Keratinocyte (primary cell): ENCODE measurements at regions not wholly inside any gene's neighbourhood (a gene's known extent, or its start where the extent isn't known, plus 50 kb on each side); places are given as distances from the start of the nearest gene placed in this dataset.

Experiments
- EZH2 ChIP-seq: IDR thresholded peaks from one replicate; pipeline ENCODE4 v1.6.1; 2012; ENCODE audit warnings: inconsistent platforms, mild to moderate bottlenecking, low read length, moderate library complexity
- TF ChIP-seq, protein P1 (sequence below), 3 experiments: IDR thresholded peaks in 1 of 3; conservative IDR thresholded peaks in 1 of 3; optimal IDR thresholded peaks in 1 of 3; 2 replicates in 2 of 3; 3 replicates in 1 of 3; pipeline versions ENCODE3 to v1.5.1; 2011; ENCODE audit warnings: low read length in 3 of 3, mild to moderate bottlenecking in 3 of 3, moderate library complexity in 2 of 3, control low read depth in 1 of 3, inconsistent platforms in 1 of 3; ENCODE audit not compliant: insufficient read depth in 2 of 3; ENCODE audit errors: extremely low read depth in 1 of 3

DNA sequence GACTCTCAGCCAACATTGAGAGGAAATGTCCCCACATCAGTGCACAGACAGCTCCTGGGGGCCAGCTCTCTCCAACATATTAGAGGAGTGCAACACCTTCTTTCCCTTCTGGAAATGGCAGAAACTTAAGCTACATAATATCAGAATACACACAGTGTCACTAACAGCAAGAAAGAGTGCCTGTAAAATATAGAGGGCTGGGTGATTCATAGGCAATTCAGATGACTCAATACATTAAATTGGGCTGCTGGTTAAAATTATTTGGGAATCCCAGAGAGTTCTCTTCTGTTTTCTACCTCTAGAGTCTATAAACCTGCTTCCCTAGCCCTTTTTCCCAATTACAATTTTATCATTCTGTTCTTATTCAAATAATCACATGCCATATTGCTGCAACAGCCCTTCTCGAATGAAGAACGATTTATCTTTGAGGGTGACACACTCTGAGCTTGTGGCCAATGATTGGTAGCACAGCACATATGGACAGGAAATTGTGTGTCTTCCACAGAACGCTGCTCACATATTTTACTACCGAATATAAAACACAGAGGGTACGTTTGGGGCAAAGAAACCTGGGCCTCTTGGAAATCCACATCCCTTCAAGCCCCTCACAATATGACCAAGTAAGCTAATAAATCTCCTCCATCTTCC, 381.2 kb downstream of the MBD2 start:
- TF ChIP-seq, protein P1, sequence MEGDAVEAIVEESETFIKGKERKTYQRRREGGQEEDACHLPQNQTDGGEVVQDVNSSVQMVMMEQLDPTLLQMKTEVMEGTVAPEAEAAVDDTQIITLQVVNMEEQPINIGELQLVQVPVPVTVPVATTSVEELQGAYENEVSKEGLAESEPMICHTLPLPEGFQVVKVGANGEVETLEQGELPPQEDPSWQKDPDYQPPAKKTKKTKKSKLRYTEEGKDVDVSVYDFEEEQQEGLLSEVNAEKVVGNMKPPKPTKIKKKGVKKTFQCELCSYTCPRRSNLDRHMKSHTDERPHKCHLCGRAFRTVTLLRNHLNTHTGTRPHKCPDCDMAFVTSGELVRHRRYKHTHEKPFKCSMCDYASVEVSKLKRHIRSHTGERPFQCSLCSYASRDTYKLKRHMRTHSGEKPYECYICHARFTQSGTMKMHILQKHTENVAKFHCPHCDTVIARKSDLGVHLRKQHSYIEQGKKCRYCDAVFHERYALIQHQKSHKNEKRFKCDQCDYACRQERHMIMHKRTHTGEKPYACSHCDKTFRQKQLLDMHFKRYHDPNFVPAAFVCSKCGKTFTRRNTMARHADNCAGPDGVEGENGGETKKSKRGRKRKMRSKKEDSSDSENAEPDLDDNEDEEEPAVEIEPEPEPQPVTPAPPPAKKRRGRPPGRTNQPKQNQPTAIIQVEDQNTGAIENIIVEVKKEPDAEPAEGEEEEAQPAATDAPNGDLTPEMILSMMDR (optimal IDR thresholded peaks at IDR 0.05 in 1 of 3, IDR thresholded peaks at IDR 0.05 in 1 of 3, conservative IDR thresholded peaks at IDR 0.05 in 1 of 3; ENCODE audit: extremely low read depth in 1 of 3, insufficient read depth in 2 of 3, low read length in 3 of 3): no peak
- no peak for TF ChIP-seq EZH2
